Effector memory CD8-positive, alpha-beta T cell (primary cell): ENCODE measurements at regions not wholly inside any gene's neighbourhood (a gene's known extent, or its start where the extent isn't known, plus 50 kb on each side); places are given as distances from the start of the nearest gene placed in this dataset.

ENCODE experiments used
- ATAC-seq: fragments of 150-1000 bp; cut with Tn5 transposase; replicated peaks from 2 replicates; pipeline ENCODE4 v1.10.0; 2021; ENCODE audit warnings: mild to moderate bottlenecking, moderate library complexity
- DNase-seq, 3 experiments: peaks; one replicate each; pipeline ENCODE4 v3.0.0; 2021
- H3K27ac Mint-ChIP-seq, 2 donors: one replicate each; pipeline ENCODE4 v1.8.0; 2022; ENCODE audit warnings: mild to moderate bottlenecking in 2 of 2, mixed read lengths in 2 of 2, moderate library complexity in 2 of 2
- H3K27me3 Mint-ChIP-seq, 2 donors: one replicate each; pipeline ENCODE4 v1.8.0; 2022; ENCODE audit warnings: mixed read lengths in 2 of 2
- H3K36me3 Mint-ChIP-seq: one replicate; pipeline ENCODE4 v1.8.0; 2022; ENCODE audit warnings: mild to moderate bottlenecking, moderate library complexity, mixed read lengths; ENCODE audit not compliant: insufficient read depth
- H3K4me1 Mint-ChIP-seq, 2 donors: one replicate each; pipeline ENCODE4 v1.8.0; 2022; ENCODE audit warnings: low read depth in 2 of 2, mixed read lengths in 2 of 2
- H3K4me3 Mint-ChIP-seq, 2 donors: one replicate each; pipeline ENCODE4 v1.8.0; 2022; ENCODE audit warnings: mild to moderate bottlenecking in 2 of 2, mixed read lengths in 2 of 2, moderate library complexity in 2 of 2
- H3K9me3 Mint-ChIP-seq, 2 donors: one replicate each; pipeline ENCODE4 v1.8.0; 2022; ENCODE audit warnings: mixed read lengths in 2 of 2

GRCh38 chr4:33029976-33030375 is 2309.8 kb downstream of the PCDH7 start:
- no peak overlapping the region for H3K27ac Mint-ChIP-seq
- no peaks in the 10 kb centered on the region for H3K27me3 Mint-ChIP-seq
- no peak overlapping the region for H3K4me3 Mint-ChIP-seq
- no peak for ATAC-seq
- no peaks in the 10 kb centered on the region for H3K36me3 Mint-ChIP-seq
- DNase-seq, result no peak
- H3K4me1 Mint-ChIP-seq, result no peaks in the 10 kb centered on the region
- peaks cover 0 to 7% of the 10 kb centered on the region in 2 donors for H3K9me3 Mint-ChIP-seq

- Mint-ChIP-seq H3K4me3 (no peak overlapping the region), H3K4me1 (no peaks in the 10 kb centered on the region), H3K36me3 (no peaks in the 10 kb centered on the region), H3K27ac (no peak overlapping the region), H3K9me3 (peaks cover 0 to 7% of the 10 kb centered on the region in 2 donors), H3K27me3 (no peaks in the 10 kb centered on the region)
- DNase-seq (no peak), ATAC-seq (no peak)
Observed at GRCh38 chr4:33031328-33031727, 2311.2 kb downstream of the PCDH7 start.

GRCh38 chr4:33037464-33037863 is 2317.3 kb downstream of the PCDH7 start:
- ATAC-seq, result no peak
- Mint-ChIP-seq H3K27ac (no peak overlapping the region), H3K27me3 (no peaks in the 10 kb centered on the region), H3K36me3 (no peaks in the 10 kb centered on the region), H3K4me1 (no peaks in the 10 kb centered on the region), H3K9me3 (peaks cover 7 to 8% of the 10 kb centered on the region in 2 donors), H3K4me3 (no peak overlapping the region)
- no peak for DNase-seq

GRCh38 chr4:33045334-33045733 is 2325.2 kb downstream of the PCDH7 start:
- no peak overlapping the region for H3K4me3 Mint-ChIP-seq
- DNase-seq (no peak), ATAC-seq (no peak)

DNA sequence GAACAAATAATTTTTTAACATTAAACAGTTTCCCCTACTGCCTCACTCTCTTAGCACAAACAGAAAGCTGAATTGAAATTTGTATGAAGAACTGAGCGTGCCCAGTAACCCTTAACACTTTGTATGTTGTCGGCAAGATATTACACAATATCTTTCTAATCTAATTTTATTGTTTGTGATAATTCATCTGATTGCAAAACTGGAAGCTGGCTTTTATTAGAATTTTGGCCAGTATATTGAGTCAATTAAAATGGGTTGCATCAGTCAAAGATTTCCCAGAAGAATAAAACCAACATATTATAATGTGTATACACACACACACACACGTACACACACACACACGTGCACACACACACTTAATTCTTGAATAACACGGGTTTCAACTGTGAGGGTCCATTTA is 2332.1 kb downstream of the PCDH7 start:
- Mint-ChIP-seq H3K27ac (no peak overlapping the region), H3K9me3 (peaks cover 3 to 6% of the 10 kb centered on the region in 2 donors), H3K4me3 (no peak overlapping the region), H3K36me3 (no peaks in the 10 kb centered on the region), H3K4me1 (no peaks in the 10 kb centered on the region), H3K27me3 (no peaks in the 10 kb centered on the region)
- DNase-seq (no peak), ATAC-seq (no peak)

More at GRCh38 chr4:33045334-33045733, 2325.2 kb downstream of the PCDH7 start:
- peaks cover 6 to 7% of the 10 kb centered on the region in 2 donors for H3K9me3 Mint-ChIP-seq
- no peak overlapping the region for H3K27ac Mint-ChIP-seq
- H3K27me3 Mint-ChIP-seq, result no peaks in the 10 kb centered on the region
- no peaks in the 10 kb centered on the region for H3K36me3 Mint-ChIP-seq
- H3K4me1 Mint-ChIP-seq, result no peaks in the 10 kb centered on the region

- no peaks in the 10 kb centered on the region for H3K27me3 Mint-ChIP-seq
- no peaks in the 10 kb centered on the region for H3K36me3 Mint-ChIP-seq
- no peak for DNase-seq
- no peaks in the 10 kb centered on the region for H3K4me1 Mint-ChIP-seq
- no peak for ATAC-seq
- no peak overlapping the region for H3K27ac Mint-ChIP-seq
- no peak overlapping the region for H3K4me3 Mint-ChIP-seq
- peaks cover 1 to 6% of the 10 kb centered on the region in 2 donors for H3K9me3 Mint-ChIP-seq
Observed at GRCh38 chr4:33054161-33054560, 2334.0 kb downstream of the PCDH7 start.

- Mint-ChIP-seq H3K9me3 (peaks cover 1 to 6% of the 10 kb centered on the region in 2 donors), H3K4me3 (no peak overlapping the region), H3K27ac (no peak overlapping the region), H3K27me3 (no peaks in the 10 kb centered on the region), H3K4me1 (no peaks in the 10 kb centered on the region), H3K36me3 (no peaks in the 10 kb centered on the region)
- ATAC-seq (no peak), DNase-seq (no peak)
Observed at GRCh38 chr4:33054656-33055196, 2334.6 kb downstream of the PCDH7 start.

- Mint-ChIP-seq H3K9me3 (peaks cover 1 to 6% of the 10 kb centered on the region in 2 donors), H3K27me3 (no peaks in the 10 kb centered on the region), H3K36me3 (no peaks in the 10 kb centered on the region), H3K4me3 (no peak overlapping the region), H3K4me1 (no peaks in the 10 kb centered on the region), H3K27ac (no peak overlapping the region)
- DNase-seq, result no peak
- no peak for ATAC-seq
Observed at GRCh38 chr4:33057736-33058135, 2337.6 kb downstream of the PCDH7 start.

DNA sequence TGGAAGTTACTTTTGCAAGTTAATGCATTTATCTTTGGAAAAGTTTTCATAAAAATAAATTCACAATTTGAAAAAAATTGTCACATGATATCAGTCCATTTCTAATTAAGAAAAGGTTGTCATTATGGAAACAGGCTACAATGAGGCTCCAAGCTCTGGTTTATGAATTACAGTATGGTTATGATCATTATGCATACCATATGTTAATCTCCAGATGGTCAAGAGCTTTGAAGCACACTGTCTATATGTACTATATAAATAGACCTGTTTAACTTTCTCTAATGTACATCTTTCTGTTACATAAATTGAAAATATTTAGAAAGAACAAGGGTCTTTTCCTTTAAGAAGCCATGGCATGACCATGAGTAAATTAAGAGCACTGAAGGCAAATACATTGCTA is 2338.8 kb downstream of the PCDH7 start:
- Mint-ChIP-seq H3K9me3 (peaks cover 1 to 5% of the 10 kb centered on the region in 2 donors), H3K4me3 (no peak overlapping the region), H3K36me3 (no peaks in the 10 kb centered on the region), H3K4me1 (no peaks in the 10 kb centered on the region), H3K27me3 (no peaks in the 10 kb centered on the region), H3K27ac (no peak overlapping the region)
- no peak for ATAC-seq
- DNase-seq, result no peak

- Mint-ChIP-seq H3K36me3 (no peaks in the 10 kb centered on the region), H3K9me3 (no peaks in the 10 kb centered on the region), H3K27me3 (no peaks in the 10 kb centered on the region), H3K27ac (no peak overlapping the region), H3K4me3 (no peak overlapping the region), H3K4me1 (no peaks in the 10 kb centered on the region)
- DNase-seq, result no peak
- ATAC-seq, result no peak
Observed at GRCh38 chr4:33060674-33061542, 2340.7 kb downstream of the PCDH7 start.

DNA sequence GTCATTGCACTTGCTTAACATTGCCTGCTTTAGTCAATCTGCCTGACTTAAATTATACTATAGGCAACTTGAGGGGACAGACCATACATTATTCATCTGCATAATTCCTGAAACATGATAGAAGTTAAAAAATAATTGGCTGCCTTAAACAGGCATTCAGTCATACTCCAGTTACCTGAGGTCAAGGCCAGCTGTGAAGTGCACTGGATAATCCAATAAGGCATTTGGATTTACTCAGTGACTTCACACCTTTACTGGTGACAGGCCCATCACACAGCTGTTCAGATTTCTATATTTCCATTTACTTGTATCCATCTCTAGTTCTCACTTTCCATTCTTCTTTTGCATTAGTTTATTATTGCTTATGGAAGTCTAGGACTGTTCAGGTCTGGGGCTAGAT is 2341.6 kb downstream of the PCDH7 start:
- Mint-ChIP-seq H3K4me3 (no peak overlapping the region), H3K9me3 (no peaks in the 10 kb centered on the region)
- no peak for ATAC-seq

DNA sequence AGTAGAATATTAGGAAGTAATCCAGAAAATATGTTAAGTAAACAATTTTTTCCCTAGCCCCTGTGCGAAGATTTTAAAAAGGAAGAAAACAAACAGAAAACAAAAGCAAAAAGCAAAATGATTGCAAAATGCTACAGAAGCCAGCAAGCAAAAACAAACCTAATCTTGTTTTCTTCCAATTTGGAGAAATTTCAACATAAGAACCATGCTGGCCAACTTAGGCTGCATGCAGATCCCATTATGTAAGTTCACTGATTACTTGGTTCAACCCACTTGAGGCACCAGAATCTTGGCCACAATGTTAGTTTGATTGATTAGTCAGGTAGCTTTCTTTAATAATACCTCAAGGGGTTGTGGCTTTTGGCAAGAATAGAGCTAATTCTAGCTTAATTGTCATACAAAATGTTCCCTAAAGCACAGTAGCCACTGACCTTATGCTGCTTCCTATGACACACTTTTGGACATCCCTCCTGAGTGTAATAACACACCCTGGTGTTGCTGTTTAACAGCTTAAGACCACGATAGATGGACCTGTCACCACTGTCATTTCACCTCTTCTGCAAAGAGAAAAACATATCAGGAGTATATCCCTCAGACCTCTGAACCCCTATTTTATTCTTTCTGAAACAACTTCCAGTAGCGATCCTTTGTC is 2342.1 kb downstream of the PCDH7 start:
- Mint-ChIP-seq H3K27ac (no peak overlapping the region), H3K9me3 (no peaks in the 10 kb centered on the region), H3K36me3 (no peaks in the 10 kb centered on the region), H3K4me3 (no peak overlapping the region), H3K27me3 (no peaks in the 10 kb centered on the region), H3K4me1 (no peaks in the 10 kb centered on the region)
- no peak for DNase-seq
- ATAC-seq, result no peak

More for the DNA sequence above, 2341.6 kb downstream of the PCDH7 start:
- Mint-ChIP-seq H3K4me1 (no peaks in the 10 kb centered on the region), H3K27me3 (no peaks in the 10 kb centered on the region), H3K36me3 (no peaks in the 10 kb centered on the region), H3K27ac (no peak overlapping the region)
- no peak for DNase-seq

GRCh38 chr4:33063241-33063640 is 2343.1 kb downstream of the PCDH7 start:
- no peak for DNase-seq
- Mint-ChIP-seq H3K9me3 (no peaks in the 10 kb centered on the region), H3K4me1 (no peaks in the 10 kb centered on the region), H3K27me3 (no peaks in the 10 kb centered on the region), H3K4me3 (no peak overlapping the region), H3K36me3 (no peaks in the 10 kb centered on the region), H3K27ac (no peak overlapping the region)
- no peak for ATAC-seq

DNA sequence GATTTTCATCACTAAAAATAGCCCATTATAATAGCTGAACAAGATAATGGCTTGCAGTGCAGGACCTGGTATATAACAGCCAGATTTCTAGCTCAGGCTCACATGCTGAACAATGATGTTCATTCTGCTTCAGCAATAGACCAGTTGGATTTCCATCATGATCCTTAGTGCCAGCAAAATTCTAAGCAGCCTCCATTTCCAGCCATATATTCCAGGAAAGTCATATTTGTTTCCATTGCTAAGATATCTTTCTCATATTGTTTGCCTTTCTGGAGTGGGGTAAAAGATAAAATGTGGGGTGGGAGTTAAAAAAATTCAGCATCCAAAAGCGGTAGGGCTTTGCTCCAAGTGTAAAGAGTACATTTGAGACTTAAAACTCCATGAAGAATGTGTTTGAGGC is 2344.1 kb downstream of the PCDH7 start:
- Mint-ChIP-seq H3K4me1 (no peaks in the 10 kb centered on the region), H3K36me3 (no peaks in the 10 kb centered on the region), H3K27ac (no peak overlapping the region), H3K4me3 (no peak overlapping the region), H3K27me3 (no peaks in the 10 kb centered on the region), H3K9me3 (peaks cover 0 to 2% of the 10 kb centered on the region in 2 donors)
- DNase-seq, result no peak
- ATAC-seq, result no peak
